Panc1 (cell line): ENCODE measurements at regions not wholly inside any gene's neighbourhood (a gene's known extent, or its start where the extent isn't known, plus 50 kb on each side); places are given as distances from the start of the nearest gene placed in this dataset.

Experiments used
- ATAC-seq: fragments of 200-7000 bp; cut with Tn5 transposase; 2 replicates; pipeline ENCODE4 v1.9.1; 2020; ENCODE audit warnings: mild to moderate bottlenecking, moderate library complexity
- BruUV-seq: library from RNA; stranded (reverse); fragments of 400-500 nt; replicated peaks from 2 replicates; lab custom pipeline; 2021; lab: Mats Ljungman, UMichigan
- CTCF ChIA-PET: fragments of 300-600 bp; sonication (Branson Sonifier 250); formaldehyde crosslinking; loops from one replicate; lab custom pipeline; 2022; ENCODE audit warnings: antibody characterized with exemption; lab: Charles Lee
- POLR2A ChIA-PET: fragments of 300-600 bp; sonication (Branson Sonifier 250); formaldehyde crosslinking; loops from one replicate; lab custom pipeline; 2022; ENCODE audit warnings: antibody characterized with exemption; lab: Charles Lee
- DNase-seq: peaks from one replicate; pipeline ENCODE4 v3.0.0-alpha.2; 2010; ENCODE audit warnings: low read depth, low spot score
- H3K27ac ChIP-seq: 2 replicates; pipeline ENCODE4 v1.5.1; 2011; ENCODE audit warnings: mild to moderate bottlenecking, low read length, inconsistent platforms
- H3K27me3 ChIP-seq: fragments of 200-500 bp; sonication (Bioruptor generic); 2 replicates; pipeline ENCODE4 v1.6.0; 2014; ENCODE audit warnings: low read length, inconsistent platforms; ENCODE audit not compliant: control insufficient read depth, insufficient read depth
- H3K36me3 ChIP-seq: fragments of 200-500 bp; sonication (Bioruptor generic); 2 replicates; pipeline ENCODE4 v1.5.1; 2014; ENCODE audit warnings: inconsistent platforms, mild to moderate bottlenecking, low read length, moderate library complexity; ENCODE audit not compliant: control insufficient read depth, insufficient read depth
- H3K4me1 ChIP-seq: 2 replicates; pipeline ENCODE4 v1.5.1; 2011; ENCODE audit warnings: inconsistent platforms, mild to moderate bottlenecking, low read length, moderate library complexity; ENCODE audit not compliant: control insufficient read depth, insufficient read depth
- H3K4me3 ChIP-seq, 2 experiments: 2 replicates each; pipeline ENCODE4 v1.5.1; 2011 to 2012; ENCODE audit warnings: low read depth in 2 of 2, low read length in 2 of 2, mild to moderate bottlenecking in 2 of 2, inconsistent platforms in 1 of 2, moderate library complexity in 1 of 2
- H3K9me3 ChIP-seq: fragments of 200-500 bp; sonication (Bioruptor generic); 2 replicates; pipeline ENCODE4 v1.5.1; 2014; ENCODE audit warnings: low read depth, mild to moderate bottlenecking, inconsistent platforms, low read length, moderate library complexity; ENCODE audit not compliant: control insufficient read depth, insufficient read depth
- CTCF ChIP-seq: fragments of 450-650 bp; IDR thresholded peaks from 2 replicates; pipeline ENCODE4 v1.5.1; 2017; ENCODE audit warnings: mild to moderate bottlenecking
- POLR2AphosphoS5 ChIP-seq: IDR thresholded peaks from 2 replicates; pipeline ENCODE4 v1.6.1; 2012; ENCODE audit warnings: mild to moderate bottlenecking, low read depth, low read length, moderate library complexity
- REST ChIP-seq, 2 experiments: IDR thresholded peaks; 2 replicates each; pipeline ENCODE4 v1.6.1; 2011 to 2012; ENCODE audit warnings: low read depth in 2 of 2, control low read depth in 1 of 2, low read length in 1 of 2, mild to moderate bottlenecking in 1 of 2, moderate library complexity in 1 of 2; ENCODE audit not compliant: insufficient read depth in 1 of 2
- SIN3A ChIP-seq: IDR thresholded peaks from 2 replicates; pipeline ENCODE4 v1.6.1; 2012; ENCODE audit warnings: low read depth, mild to moderate bottlenecking, low read length, moderate library complexity, borderline replicate concordance; ENCODE audit not compliant: insufficient read depth
- TCF7L2 ChIP-seq: IDR thresholded peaks from 2 replicates; pipeline ENCODE4 v1.6.1; 2011; ENCODE audit warnings: mild to moderate bottlenecking, low read depth, low read length, inconsistent platforms
- in situ Hi-C: cut with HindIII; loops from 2 replicates; pipeline ENCODE4 v1.10.0; 2016; ENCODE audit warnings: low sequenced_read_pairs, low pct_unique_long_range_greater_than_20kb
- intact Hi-C: fragments of 100-400 bp; cut with micrococcal nuclease; formaldehyde crosslinking; loops from one replicate; pipeline ENCODE4 v1.10.0; 2022; ENCODE audit not compliant: unreplicated experiment

GRCh38 chr3:82005266-82005665, 243.8 kb upstream of the GBE1 start:
- Histone ChIP-seq H3K27me3 (no peaks in the 10 kb centered on the region), H3K27ac (no peak overlapping the region), H3K36me3 (no peaks in the 10 kb centered on the region), H3K4me1 (no peaks in the 10 kb centered on the region), H3K9me3 (no peaks in the 10 kb centered on the region), H3K4me3 (no peak overlapping the region)
- intact Hi-C loops (no loop called here), in situ Hi-C loops (no loop called here)
- CTCF ChIA-PET: no interaction called here
- DNase-seq: no peak
- TF ChIP-seq REST (IDR thresholded peaks at IDR 0.05; ENCODE audit: insufficient read depth in 1 of 2, low read depth in 2 of 2, low read length in 1 of 2) (no peak), SIN3A (no peak), CTCF (no peak), TCF7L2 (no peak), POLR2AphosphoS5 (no peak)
- ATAC-seq: no peak
- BruUV-seq: no TSS peak
- POLR2A ChIA-PET: no interaction called here

GRCh38 chr3:82004266-82004665, 242.8 kb upstream of the GBE1 start:
- H3K27ac ChIP-seq: no peak overlapping the region
- in situ Hi-C loops (no loop called here), intact Hi-C loops (no loop called here)
- H3K4me3 ChIP-seq: no peak overlapping the region
- CTCF ChIA-PET: no interaction called here
- DNase-seq: no peak
- H3K36me3 ChIP-seq: no peaks in the 10 kb centered on the region
- no peaks in the 10 kb centered on the region for H3K9me3 ChIP-seq
- ATAC-seq: no peak
- TF ChIP-seq SIN3A (no peak), TCF7L2 (no peak), POLR2AphosphoS5 (no peak)
- BruUV-seq: no TSS peak
- POLR2A ChIA-PET: no interaction called here
- H3K27me3 ChIP-seq: no peaks in the 10 kb centered on the region
- H3K4me1 ChIP-seq: no peaks in the 10 kb centered on the region

- in situ Hi-C loops: no loop called here
- no peaks in the 10 kb centered on the region for H3K4me1 ChIP-seq
- intact Hi-C loops: no loop called here
- no peaks in the 10 kb centered on the region for H3K9me3 ChIP-seq
- no peaks in the 10 kb centered on the region for H3K27me3 ChIP-seq
- H3K36me3 ChIP-seq: no peaks in the 10 kb centered on the region
- ChIA-PET POLR2A (no interaction called here), CTCF (no interaction called here)
- ATAC-seq (no peak), DNase-seq (no peak)
- TF ChIP-seq POLR2AphosphoS5 (no peak), CTCF (no peak), SIN3A (no peak), REST (IDR thresholded peaks at IDR 0.05; ENCODE audit: insufficient read depth in 1 of 2, low read depth in 2 of 2, low read length in 1 of 2) (no peak), TCF7L2 (no peak)
- no TSS peak for BruUV-seq
- no peak overlapping the region for H3K27ac ChIP-seq
- H3K4me3 ChIP-seq: no peak overlapping the region
These were observed 241.7 kb upstream of the GBE1 start for GRCh38 chr3:82002986-82003642.
